Activated naive CD4-positive, alpha-beta T cell treated with anti-CD3 and anti-CD28 coated beads for 36 hours (primary cell): ENCODE measurements at regions not wholly inside any gene's neighbourhood (a gene's known extent, or its start where the extent isn't known, plus 50 kb on each side); places are given as distances from the start of the nearest gene placed in this dataset.
"Not testable (repeated sequence)": the region's sequence is repeated elsewhere in the genome, so short reads cannot be mapped to it uniquely, and the experiment has no call there.

Experiments used
- CTCF ChIA-PET: fragments of 350-600 bp; sonication (Branson Sonifier 250); formaldehyde crosslinking; loops from one replicate; lab custom pipeline; 2021; ENCODE audit warnings: antibody characterized with exemption; lab: Charles Lee
- DNase-seq: peaks from one replicate; pipeline ENCODE4 v3.0.0-alpha.2; 2020
- H3K27ac Mint-ChIP-seq: one replicate; pipeline ENCODE4 v1.8.0; 2021; ENCODE audit warnings: mild to moderate bottlenecking, mixed read lengths
- H3K27me3 Mint-ChIP-seq: one replicate; pipeline ENCODE4 v1.8.0; 2021; ENCODE audit warnings: low read depth, mixed read lengths
- H3K36me3 Mint-ChIP-seq: one replicate; pipeline ENCODE4 v1.8.0; 2021; ENCODE audit warnings: low read depth, mixed read lengths
- H3K4me1 Mint-ChIP-seq: one replicate; pipeline ENCODE4 v1.8.0; 2021; ENCODE audit warnings: low read depth, mixed read lengths
- H3K4me3 Mint-ChIP-seq: one replicate; pipeline ENCODE4 v1.8.0; 2021; ENCODE audit warnings: mild to moderate bottlenecking, moderate library complexity, mixed read lengths
- H3K9me3 Mint-ChIP-seq: one replicate; pipeline ENCODE4 v1.8.0; 2021; ENCODE audit warnings: mixed read lengths
- intact Hi-C: fragments of 100-400 bp; cut with micrococcal nuclease; formaldehyde crosslinking; loops from one replicate; pipeline ENCODE4 v1.15.1; 2023

GRCh38 chr2:143930891-143931290, 589.0 kb downstream of the ZEB2 start:
- peaks cover 49% of the 10 kb centered on the region for H3K27me3 Mint-ChIP-seq
- intact Hi-C loops, result no loop called here
- H3K9me3 Mint-ChIP-seq, result no peaks in the 10 kb centered on the region
- H3K4me3 Mint-ChIP-seq, result no peak overlapping the region
- no peaks in the 10 kb centered on the region for H3K4me1 Mint-ChIP-seq
- H3K27ac Mint-ChIP-seq, result no peak overlapping the region
- CTCF ChIA-PET, result no interaction called here
- no peaks in the 10 kb centered on the region for H3K36me3 Mint-ChIP-seq
- no peak for DNase-seq

GRCh38 chr2:143928613-143929012, 591.3 kb downstream of the ZEB2 start:
- Mint-ChIP-seq H3K4me1 (no peaks in the 10 kb centered on the region), H3K27ac (no peak overlapping the region), H3K4me3 (no peak overlapping the region), H3K27me3 (peaks cover 42% of the 10 kb centered on the region), H3K36me3 (no peaks in the 10 kb centered on the region), H3K9me3 (no peaks in the 10 kb centered on the region)
- intact Hi-C loops, result no loop called here
- no peak for DNase-seq
- CTCF ChIA-PET, result no interaction called here

- H3K36me3 Mint-ChIP-seq, result no peaks in the 10 kb centered on the region
- CTCF ChIA-PET, result no interaction called here
- H3K4me1 Mint-ChIP-seq, result no peaks in the 10 kb centered on the region
- H3K9me3 Mint-ChIP-seq, result no peaks in the 10 kb centered on the region
- intact Hi-C loops, result no loop called here
- peaks cover 39% of the 10 kb centered on the region for H3K27me3 Mint-ChIP-seq
- no peak for DNase-seq
- no peak overlapping the region for H3K4me3 Mint-ChIP-seq
- H3K27ac Mint-ChIP-seq, result no peak overlapping the region
Measured at GRCh38 chr2:143928184-143928583, 591.7 kb downstream of the ZEB2 start.

GRCh38 chr2:143926736-143927135, 593.2 kb downstream of the ZEB2 start:
- H3K27me3 Mint-ChIP-seq, result peaks cover 31% of the 10 kb centered on the region
- H3K4me3 Mint-ChIP-seq, result no peak overlapping the region
- CTCF ChIA-PET, result interaction anchor here (0.8 kb wide), 1 partner anchor 109 kb away, joined by 3 read pairs; no protein-coding TSS in a partner anchor
- intact Hi-C loops, result no loop called here
- DNase-seq, result no peak
- H3K4me1 Mint-ChIP-seq, result no peaks in the 10 kb centered on the region
- H3K27ac Mint-ChIP-seq, result no peak overlapping the region
- no peaks in the 10 kb centered on the region for H3K36me3 Mint-ChIP-seq
- H3K9me3 Mint-ChIP-seq, result no peaks in the 10 kb centered on the region

GRCh38 chr2:143922261-143922830, 597.6 kb downstream of the ZEB2 start:
- H3K4me3 Mint-ChIP-seq, H3K4me1 Mint-ChIP-seq, CTCF ChIA-PET, intact Hi-C loops, H3K27ac Mint-ChIP-seq, DNase-seq, H3K36me3 Mint-ChIP-seq: not testable (repeated sequence)
- peaks cover 16% of the 10 kb centered on the region for H3K27me3 Mint-ChIP-seq
- H3K9me3 Mint-ChIP-seq, result peaks cover 14% of the 10 kb centered on the region

GRCh38 chr2:143918465-143918989, 601.4 kb downstream of the ZEB2 start:
- peaks cover 14% of the 10 kb centered on the region for H3K9me3 Mint-ChIP-seq
- peaks cover 3% of the 10 kb centered on the region for H3K27me3 Mint-ChIP-seq
- H3K27ac Mint-ChIP-seq, result no peak overlapping the region
- no peaks in the 10 kb centered on the region for H3K4me1 Mint-ChIP-seq
- no peak overlapping the region for H3K4me3 Mint-ChIP-seq
- peaks cover 4% of the 10 kb centered on the region for H3K36me3 Mint-ChIP-seq
- intact Hi-C loops, result no loop called here
- CTCF ChIA-PET, result no interaction called here
- no peak for DNase-seq

- H3K4me1 Mint-ChIP-seq, result no peaks in the 10 kb centered on the region
- H3K4me3 Mint-ChIP-seq, result no peak overlapping the region
- H3K27me3 Mint-ChIP-seq, result peaks cover 6% of the 10 kb centered on the region
- CTCF ChIA-PET, result no interaction called here
- intact Hi-C loops, result no loop called here
- H3K36me3 Mint-ChIP-seq, result peaks cover 4% of the 10 kb centered on the region
- DNase-seq, result no peak
- peaks cover 14% of the 10 kb centered on the region for H3K9me3 Mint-ChIP-seq
- no peak overlapping the region for H3K27ac Mint-ChIP-seq
Measured at GRCh38 chr2:143916781-143917180, 603.1 kb downstream of the ZEB2 start.

GRCh38 chr2:143909577-143910353, 610.2 kb downstream of the ZEB2 start:
- Mint-ChIP-seq H3K27me3 (peaks cover 12% of the 10 kb centered on the region), H3K27ac (no peak overlapping the region), H3K4me3 (no peak overlapping the region), H3K9me3 (no peaks in the 10 kb centered on the region), H3K4me1 (no peaks in the 10 kb centered on the region), H3K36me3 (no peaks in the 10 kb centered on the region)
- intact Hi-C loops, result no loop called here
- DNase-seq, result no peak
- CTCF ChIA-PET, result no interaction called here

GRCh38 chr2:143908843-143909242, 611.1 kb downstream of the ZEB2 start:
- no peaks in the 10 kb centered on the region for H3K36me3 Mint-ChIP-seq
- intact Hi-C loops, result no loop called here

GRCh38 chr2:143907801-143908200, 612.1 kb downstream of the ZEB2 start:
- Mint-ChIP-seq H3K27ac (no peak overlapping the region), H3K36me3 (no peaks in the 10 kb centered on the region), H3K27me3 (peaks cover 13% of the 10 kb centered on the region), H3K9me3 (no peaks in the 10 kb centered on the region), H3K4me1 (no peaks in the 10 kb centered on the region), H3K4me3 (no peak overlapping the region)
- no peak for DNase-seq
- intact Hi-C loops, result no loop called here
- CTCF ChIA-PET, result interaction anchor here (0.5 kb wide), 1 partner anchor 36 kb away, joined by 3 read pairs; no protein-coding TSS in a partner anchor

More at GRCh38 chr2:143908843-143909242, 611.1 kb downstream of the ZEB2 start:
- Mint-ChIP-seq H3K4me3 (no peak overlapping the region), H3K27ac (no peak overlapping the region), H3K4me1 (no peaks in the 10 kb centered on the region), H3K27me3 (peaks cover 15% of the 10 kb centered on the region), H3K9me3 (no peaks in the 10 kb centered on the region)
- CTCF ChIA-PET, result no interaction called here
- no peak for DNase-seq

GRCh38 chr2:143906850-143907249, 613.1 kb downstream of the ZEB2 start:
- H3K4me1 Mint-ChIP-seq, result no peaks in the 10 kb centered on the region
- no peaks in the 10 kb centered on the region for H3K9me3 Mint-ChIP-seq
- intact Hi-C loops, result no loop called here
- H3K27ac Mint-ChIP-seq, result no peak overlapping the region
- H3K4me3 Mint-ChIP-seq, result no peak overlapping the region
- peaks cover 13% of the 10 kb centered on the region for H3K27me3 Mint-ChIP-seq
- H3K36me3 Mint-ChIP-seq, result no peaks in the 10 kb centered on the region
- no peak for DNase-seq
- CTCF ChIA-PET, result interaction anchor here (0.5 kb wide), 1 partner anchor 27 kb away, joined by 3 read pairs; no protein-coding TSS in a partner anchor

GRCh38 chr2:143905587-143905986, 614.3 kb downstream of the ZEB2 start:
- no peak overlapping the region for H3K4me3 Mint-ChIP-seq
- CTCF ChIA-PET, result no interaction called here
- intact Hi-C loops, result no loop called here
- H3K4me1 Mint-ChIP-seq, result peaks cover 12% of the 10 kb centered on the region
- DNase-seq, result no peak
- no peak overlapping the region for H3K27ac Mint-ChIP-seq
- no peaks in the 10 kb centered on the region for H3K36me3 Mint-ChIP-seq
- H3K27me3 Mint-ChIP-seq, result peaks cover 13% of the 10 kb centered on the region
- no peaks in the 10 kb centered on the region for H3K9me3 Mint-ChIP-seq
